Neuronal stem cell (in vitro differentiated cells): ENCODE measurements at regions not wholly inside any gene's neighbourhood (a gene's known extent, or its start where the extent isn't known, plus 50 kb on each side); places are given as distances from the start of the nearest gene placed in this dataset.

Source experiments
- DNase-seq: peaks from one replicate; pipeline ENCODE4 v3.0.0-alpha.2; 2013; ENCODE audit warnings: low spot score
- H2AFZ ChIP-seq: one replicate; pipeline ENCODE4 v1.6.1; 2013; ENCODE audit warnings: mild to moderate bottlenecking, low read length, inconsistent platforms
- H2AK5ac ChIP-seq: 2 replicates; pipeline ENCODE4 v1.6.1; 2013; ENCODE audit warnings: low read depth, mild to moderate bottlenecking, inconsistent platforms, low read length, moderate library complexity, mixed read lengths
- H2BK120ac ChIP-seq: 2 replicates; pipeline ENCODE4 v1.6.1; 2013; ENCODE audit warnings: low read depth, mild to moderate bottlenecking, inconsistent platforms, low read length, moderate library complexity, mixed read lengths
- H2BK12ac ChIP-seq: one replicate; pipeline ENCODE4 v1.6.1; 2013; ENCODE audit warnings: low read length, inconsistent platforms
- H2BK15ac ChIP-seq: 2 replicates; pipeline ENCODE4 v1.6.1; 2013; ENCODE audit warnings: mild to moderate bottlenecking, low read length, inconsistent platforms, mixed read lengths
- H2BK5ac ChIP-seq: one replicate; pipeline ENCODE4 v1.6.1; 2013; ENCODE audit warnings: inconsistent platforms, mild to moderate bottlenecking, low read length, moderate library complexity
- H3K14ac ChIP-seq: one replicate; pipeline ENCODE4 v1.6.1; 2013; ENCODE audit warnings: low read length, inconsistent platforms
- H3K18ac ChIP-seq: 2 replicates; pipeline ENCODE4 v1.6.1; 2013; ENCODE audit warnings: low read length, inconsistent platforms
- H3K23ac ChIP-seq: 2 replicates; pipeline ENCODE4 v1.6.1; 2013; ENCODE audit warnings: low read depth, mild to moderate bottlenecking, mixed read lengths, low read length, inconsistent platforms; ENCODE audit not compliant: poor library complexity
- H3K27ac ChIP-seq: replicated peaks from 3 replicates; pipeline ENCODE4 v1.5.1; 2013; ENCODE audit warnings: low read length, inconsistent platforms
- H3K27me3 ChIP-seq, 3 experiments: 2 replicates each; pipeline ENCODE4 v1.6.1; 2013; ENCODE audit warnings: low read length in 3 of 3, mild to moderate bottlenecking in 2 of 3, inconsistent platforms in 1 of 3, low read depth in 1 of 3, mixed read lengths in 1 of 3, moderate library complexity in 1 of 3; ENCODE audit not compliant: control insufficient read depth in 3 of 3, insufficient read depth in 3 of 3
- H3K36me3 ChIP-seq, 2 donors: replicated peaks in 1 of 2; 2 replicates each; pipeline ENCODE4 v1.6.1; 2013; ENCODE audit warnings: low read length in 2 of 2; ENCODE audit not compliant: control insufficient read depth in 2 of 2, insufficient read depth in 2 of 2
- H3K4ac ChIP-seq: 2 replicates; pipeline ENCODE4 v1.6.1; 2013; ENCODE audit warnings: inconsistent platforms, mild to moderate bottlenecking, low read length, moderate library complexity
- H3K4me1 ChIP-seq, 2 donors: 1 replicate in 1 of 2; 2 replicates in 1 of 2; pipeline ENCODE4 v1.6.1; 2013; ENCODE audit warnings: low read length in 2 of 2, low read depth in 1 of 2; ENCODE audit not compliant: control insufficient read depth in 2 of 2, insufficient read depth in 1 of 2
- H3K4me2 ChIP-seq: one replicate; pipeline ENCODE4 v1.6.1; 2013; ENCODE audit warnings: mild to moderate bottlenecking, low read length, inconsistent platforms; ENCODE audit not compliant: insufficient read depth, poor library complexity, severe bottlenecking
- H3K4me3 ChIP-seq, 2 donors: 2 replicates each; pipeline ENCODE4 v1.5.1; 2013; ENCODE audit warnings: low read length in 2 of 2, mild to moderate bottlenecking in 2 of 2, inconsistent platforms in 1 of 2, moderate library complexity in 1 of 2
- H3K79me1 ChIP-seq: one replicate; pipeline ENCODE4 v1.6.1; 2013; ENCODE audit warnings: low read depth, mild to moderate bottlenecking, inconsistent platforms, low read length, moderate library complexity
- H3K9ac ChIP-seq: one replicate; pipeline ENCODE4 v1.6.1; 2013; ENCODE audit warnings: mild to moderate bottlenecking, low read depth, low read length, inconsistent platforms; ENCODE audit not compliant: poor library complexity
- H3K9me3 ChIP-seq, 2 donors: replicated peaks in 1 of 2; 2 replicates each; pipeline versions ENCODE3 to v1.6.1; 2013; ENCODE audit warnings: low read length in 2 of 2, mild to moderate bottlenecking in 2 of 2, inconsistent platforms in 1 of 2, low read depth in 1 of 2, mixed read lengths in 1 of 2, moderate library complexity in 1 of 2; ENCODE audit not compliant: control insufficient read depth in 2 of 2, insufficient read depth in 1 of 2
- H4K8ac ChIP-seq: one replicate; pipeline ENCODE4 v1.6.1; 2013; ENCODE audit warnings: low read depth, mild to moderate bottlenecking, inconsistent platforms, low read length, moderate library complexity
- H4K91ac ChIP-seq: one replicate; pipeline ENCODE4 v1.6.1; 2013; ENCODE audit warnings: low read length, low read depth, mild to moderate bottlenecking, inconsistent platforms; ENCODE audit not compliant: poor library complexity
- WGBS, 2 donors: extraction: QIAGEN DNeasy Blood & Tissue Kit; methylation state at CpG; one replicate each; pipeline ENCODE4 v1.1.7; 2013; ENCODE audit warnings: missing lambda C conversion rate in 2 of 2, mixed read lengths in 1 of 2; ENCODE audit not compliant: insufficient read length in 2 of 2, insufficient replicate concordance in 1 of 2; ENCODE audit errors: extremely low coverage in 2 of 2; 5-methylcytosine and 5-hydroxymethylcytosine counted together

DNA sequence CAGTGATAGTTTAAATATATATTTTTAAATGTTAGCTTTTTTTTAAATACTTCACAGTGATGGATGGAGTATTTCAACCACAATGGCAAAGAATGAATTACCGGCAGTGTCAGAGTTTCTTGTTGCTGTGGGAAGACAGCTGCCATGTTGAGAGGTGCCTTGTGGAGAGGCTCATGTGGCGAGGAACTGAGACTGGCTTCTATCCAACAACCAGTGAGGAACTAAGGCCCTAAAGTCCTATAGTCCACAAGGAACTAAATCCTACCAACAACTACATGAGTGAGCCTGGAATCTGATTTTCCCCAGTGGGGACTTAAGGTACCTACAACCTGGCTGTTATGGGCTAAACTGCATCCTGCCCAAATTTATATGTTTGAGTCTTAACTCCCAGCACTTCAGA, 220.2 kb upstream of the PLEKHG7 start:
- H3K4me1 ChIP-seq, result no peaks in the 10 kb centered on the region
- H3K79me1 ChIP-seq, result no peaks in the 10 kb centered on the region
- H3K4me3 ChIP-seq, result no peak overlapping the region
- DNase-seq, result no peak
- H2AK5ac ChIP-seq, result no peak overlapping the region
- no peak overlapping the region for H4K91ac ChIP-seq
- H3K18ac ChIP-seq, result no peak overlapping the region
- no peaks in the 10 kb centered on the region for H3K36me3 ChIP-seq
- H3K27me3 ChIP-seq, result no peaks in the 10 kb centered on the region
- WGBS, 2 donors, result no CpG with 5 or more reads among the region's 2 CpGs
- no peak overlapping the region for H3K23ac ChIP-seq
- H2BK15ac ChIP-seq, result no peak overlapping the region
- no peak overlapping the region for H2BK120ac ChIP-seq
- no peak overlapping the region for H3K4me2 ChIP-seq
- no peak overlapping the region for H2BK12ac ChIP-seq
- no peak overlapping the region for H3K27ac ChIP-seq
- no peak overlapping the region for H3K4ac ChIP-seq
- no peak overlapping the region for H2AFZ ChIP-seq
- H3K9me3 ChIP-seq, result no peaks in the 10 kb centered on the region
- H4K8ac ChIP-seq, result no peak overlapping the region
- no peak overlapping the region for H3K14ac ChIP-seq
- no peak overlapping the region for H2BK5ac ChIP-seq
- H3K9ac ChIP-seq, result no peak overlapping the region

GRCh38 chr12:92481066-92481465, 221.7 kb upstream of the PLEKHG7 start:
- H3K9me3 ChIP-seq, result peaks cover 0 to 6% of the 10 kb centered on the region in 2 donors
- no peak overlapping the region for H3K4me3 ChIP-seq
- no peak for DNase-seq
- no peak overlapping the region for H2AFZ ChIP-seq
- no peaks in the 10 kb centered on the region for H3K36me3 ChIP-seq
- no peak overlapping the region for H3K4me2 ChIP-seq
- no peak overlapping the region for H2BK5ac ChIP-seq
- H3K4me1 ChIP-seq, result no peaks in the 10 kb centered on the region
- no peak overlapping the region for H3K23ac ChIP-seq
- no peak overlapping the region for H3K18ac ChIP-seq
- H3K9ac ChIP-seq, result no peak overlapping the region
- H3K79me1 ChIP-seq, result no peaks in the 10 kb centered on the region
- H3K27ac ChIP-seq, result no peak overlapping the region
- H2AK5ac ChIP-seq, result no peak overlapping the region
- H3K4ac ChIP-seq, result no peak overlapping the region
- no CpG with 5 or more reads among the region's 2 CpGs for WGBS, 2 donors
- H2BK120ac ChIP-seq, result no peak overlapping the region
- H4K91ac ChIP-seq, result no peak overlapping the region
- no peak overlapping the region for H3K14ac ChIP-seq
- H2BK15ac ChIP-seq, result no peak overlapping the region
- no peak overlapping the region for H4K8ac ChIP-seq
- H3K27me3 ChIP-seq, result no peaks in the 10 kb centered on the region
- H2BK12ac ChIP-seq, result no peak overlapping the region

DNA sequence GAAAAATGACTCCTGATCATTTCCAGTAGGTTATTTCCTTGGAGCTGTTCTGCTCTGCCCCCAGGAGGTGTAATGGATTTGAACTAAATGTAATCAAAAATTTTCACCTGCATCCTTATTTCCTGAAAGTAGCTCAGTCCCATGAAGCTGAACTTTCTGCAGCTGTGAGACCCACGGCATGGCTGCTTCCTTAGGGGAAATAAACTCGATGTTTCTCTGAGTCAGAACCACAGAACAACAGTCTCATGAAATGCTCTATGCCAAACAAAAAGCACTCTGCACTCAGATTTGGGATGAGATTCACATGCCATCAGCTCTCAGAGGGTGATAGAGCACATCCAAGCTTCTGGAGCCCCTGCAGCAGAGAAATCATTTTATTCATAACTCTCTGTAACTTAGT, 224.1 kb upstream of the PLEKHG7 start:
- Histone ChIP-seq H3K4me3 (no peak overlapping the region), H2BK120ac (no peak overlapping the region), H3K27me3 (no peaks in the 10 kb centered on the region), H3K9me3 (peaks cover 0 to 10% of the 10 kb centered on the region in 2 donors), H3K9ac (no peak overlapping the region), H2AFZ (no peak overlapping the region), H3K4ac (no peak overlapping the region), H3K18ac (no peak overlapping the region), H3K36me3 (no peaks in the 10 kb centered on the region), H2BK12ac (no peak overlapping the region), H4K91ac (no peak overlapping the region), H2AK5ac (no peak overlapping the region), H2BK5ac (no peak overlapping the region), H3K27ac (no peak overlapping the region), H3K14ac (no peak overlapping the region), H3K79me1 (no peaks in the 10 kb centered on the region), H3K4me1 (no peaks in the 10 kb centered on the region), H4K8ac (no peak overlapping the region), H3K23ac (no peak overlapping the region), H3K4me2 (no peak overlapping the region), H2BK15ac (no peak overlapping the region)
- no peak for DNase-seq
- no CpG with 5 or more reads among the region's 2 CpGs for WGBS, 2 donors

DNA sequence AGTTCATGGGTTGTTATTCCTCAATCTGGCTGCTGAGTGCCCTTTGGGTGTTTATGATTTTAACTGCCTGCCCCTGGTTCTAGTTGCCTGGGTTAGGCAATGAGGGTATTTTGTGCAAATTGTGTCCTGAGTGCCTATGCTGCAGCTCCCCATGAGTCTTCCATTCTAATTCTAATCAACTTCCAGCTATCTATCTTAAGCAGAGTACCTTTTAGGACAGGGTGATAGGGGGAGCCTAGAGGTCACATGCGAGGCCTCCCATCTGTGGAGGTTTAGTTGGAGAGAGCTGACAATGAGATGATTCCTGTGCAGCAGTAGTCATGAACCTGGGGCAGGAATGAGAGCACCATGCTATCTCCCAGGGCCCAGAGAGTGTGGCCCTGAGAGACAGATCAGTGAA, 225.9 kb upstream of the PLEKHG7 start:
- no CpG with 5 or more reads among the region's 1 CpG for WGBS, 2 donors
- no peak overlapping the region for H4K91ac ChIP-seq
- no peak overlapping the region for H3K4me2 ChIP-seq

More for the DNA sequence above, 225.9 kb upstream of the PLEKHG7 start:
- Histone ChIP-seq H3K14ac (no peak overlapping the region), H3K4me3 (no peak overlapping the region), H3K18ac (peak overlapping the region; percentile 27), H3K9me3 (peaks cover 0 to 10% of the 10 kb centered on the region in 2 donors), H2AFZ (no peak overlapping the region), H3K4me1 (peaks cover 0 to 3% of the 10 kb centered on the region in 2 donors), H4K8ac (no peak overlapping the region), H2BK5ac (no peak overlapping the region), H3K27me3 (no peaks in the 10 kb centered on the region), H3K36me3 (no peaks in the 10 kb centered on the region), H2BK12ac (no peak overlapping the region), H3K79me1 (no peaks in the 10 kb centered on the region), H3K9ac (no peak overlapping the region), H2BK120ac (no peak overlapping the region), H3K4ac (no peak overlapping the region), H2BK15ac (peak overlapping the region; percentile 55), H3K27ac (no peak overlapping the region), H2AK5ac (peak overlapping the region; percentile 35), H3K23ac (no peak overlapping the region)
- DNase-seq, result no peak
